B cell (primary cell): ENCODE measurements at regions not wholly inside any gene's neighbourhood (a gene's known extent, or its start where the extent isn't known, plus 50 kb on each side); places are given as distances from the start of the nearest gene placed in this dataset.

Experiments used
- ATAC-seq: fragments of 200-7000 bp; cut with Tn5 transposase; one replicate; pipeline ENCODE4 v1.10.0; 2021; ENCODE audit warnings: low read depth, mild to moderate bottlenecking, moderate number of reproducible peaks, moderate library complexity
- CTCF ChIA-PET: fragments of 350-600 bp; sonication (Branson Sonifier 250); formaldehyde crosslinking; loops from one replicate; lab custom pipeline; 2021; ENCODE audit warnings: antibody characterized with exemption, inconsistent platforms; lab: Charles Lee
- POLR2A ChIA-PET: fragments of 350-600 bp; sonication (Branson Sonifier 250); formaldehyde crosslinking; loops from one replicate; lab custom pipeline; 2021; ENCODE audit warnings: antibody characterized with exemption; lab: Charles Lee
- DNase-seq: peaks from one replicate; pipeline ENCODE4 v3.0.0; 2013
- H2AFZ ChIP-seq: 2 replicates; pipeline ENCODE4 v1.6.1; 2012; ENCODE audit warnings: mild to moderate bottlenecking, low read depth, low read length; ENCODE audit not compliant: insufficient read depth, poor library complexity, severe bottlenecking
- H3K27ac ChIP-seq, 2 donors: 1 replicate in 1 of 2; 2 replicates in 1 of 2; pipeline ENCODE4 v1.5.1; 2012 to 2013; ENCODE audit warnings: low read length in 2 of 2, mild to moderate bottlenecking in 2 of 2, moderate library complexity in 1 of 2
- H3K27me3 ChIP-seq, 4 experiments: fragments of 200-600 bp in 1 of 4; sonication (generic) in 1 of 4; replicated peaks in 1 of 4; 1 replicate in 2 of 4; 2 replicates in 2 of 4; pipeline versions ENCODE4 v1.6.1 to v1.7.0; 2013 to 2016; ENCODE audit warnings: low read length in 3 of 4, mild to moderate bottlenecking in 2 of 4, mixed read lengths in 1 of 4, moderate library complexity in 1 of 4; ENCODE audit not compliant: insufficient read depth in 4 of 4, control insufficient read depth in 3 of 4; ENCODE audit errors: control extremely low read depth in 1 of 4
- H3K36me3 ChIP-seq, 2 experiments: replicated peaks in 1 of 2; 1 replicate in 1 of 2; 2 replicates in 1 of 2; pipeline versions ENCODE4 v1.6.1 to v1.7.1; 2013; ENCODE audit warnings: low read length in 1 of 2; ENCODE audit not compliant: insufficient read depth in 2 of 2, control insufficient read depth in 1 of 2; ENCODE audit errors: control extremely low read depth in 1 of 2, extremely low read depth in 1 of 2
- H3K4me1 ChIP-seq, 2 donors: fragments of 200-600 bp in 1 of 2; sonication (generic) in 1 of 2; 1 replicate in 1 of 2; 2 replicates in 1 of 2; pipeline versions ENCODE4 v1.5.1 to v1.6.1; 2013 to 2017; ENCODE audit warnings: low read length in 2 of 2; ENCODE audit not compliant: control insufficient read depth in 2 of 2, insufficient read depth in 2 of 2
- H3K4me2 ChIP-seq: replicated peaks from 2 replicates; pipeline ENCODE3; 2012; ENCODE audit warnings: mild to moderate bottlenecking, low read depth, low read length; ENCODE audit not compliant: poor library complexity, severe bottlenecking
- H3K4me3 ChIP-seq, 5 experiments: fragments of 200-600 bp in 1 of 5; sonication (generic) in 1 of 5; 1 replicate in 3 of 5; 2 replicates in 2 of 5; pipeline versions ENCODE4 v1.5.1 to v1.7.0; 2011 to 2016; ENCODE audit warnings: low read length in 4 of 5, mild to moderate bottlenecking in 4 of 5, low read depth in 2 of 5, control low read depth in 1 of 5, moderate library complexity in 1 of 5; ENCODE audit not compliant: insufficient read depth in 1 of 5; ENCODE audit errors: control extremely low read depth in 1 of 5, extremely low read depth in 1 of 5
- H3K79me2 ChIP-seq: fragments of 200-600 bp; sonication (generic); one replicate; pipeline ENCODE4 v1.6.0; 2016; ENCODE audit warnings: low read length; ENCODE audit not compliant: control insufficient read depth, insufficient read depth
- H3K9ac ChIP-seq: fragments of 200-600 bp; sonication (generic); 2 replicates; pipeline ENCODE4 v1.6.1; 2017; ENCODE audit warnings: mild to moderate bottlenecking, low read length, moderate library complexity
- H3K9me3 ChIP-seq, 3 donors: one replicate each; pipeline versions ENCODE4 v1.6.1 to v1.7.1; 2013; ENCODE audit warnings: low read length in 2 of 3; ENCODE audit not compliant: control insufficient read depth in 2 of 3, insufficient read depth in 1 of 3; ENCODE audit errors: control extremely low read depth in 1 of 3
- H4K20me1 ChIP-seq: 2 replicates; pipeline ENCODE4 v1.6.0; 2012; ENCODE audit warnings: mild to moderate bottlenecking, low read length; ENCODE audit not compliant: insufficient read depth, control insufficient read depth, poor library complexity, severe bottlenecking
- H3K27ac Mint-ChIP-seq: one replicate; pipeline ENCODE4 v1.8.0; 2021; ENCODE audit warnings: mixed read lengths
- H3K27me3 Mint-ChIP-seq: one replicate; pipeline ENCODE4 v1.8.0; 2021; ENCODE audit warnings: mixed read lengths
- H3K4me1 Mint-ChIP-seq: one replicate; pipeline ENCODE4 v1.8.0; 2021; ENCODE audit warnings: mixed read lengths
- H3K4me3 Mint-ChIP-seq: one replicate; pipeline ENCODE4 v1.8.0; 2021; ENCODE audit warnings: mixed read lengths
- H3K9me3 Mint-ChIP-seq: one replicate; pipeline ENCODE4 v1.8.0; 2022; ENCODE audit warnings: mixed read lengths; ENCODE audit not compliant: insufficient read depth
- EZH2 ChIP-seq: IDR thresholded peaks from 2 replicates; pipeline ENCODE4 v1.6.1; 2012; ENCODE audit warnings: borderline replicate concordance, low read depth, mild to moderate bottlenecking, moderate library complexity, low read length; ENCODE audit not compliant: insufficient read depth, poor library complexity, severe bottlenecking
- WGBS: methylation state at CpG from one replicate; pipeline ENCODE4 v1.1.5; 2013; ENCODE audit warnings: missing lambda C conversion rate; ENCODE audit not compliant: insufficient coverage; 5-methylcytosine and 5-hydroxymethylcytosine counted together
- intact Hi-C: fragments of 100-400 bp; cut with micrococcal nuclease; formaldehyde crosslinking; loops from one replicate; pipeline ENCODE4 v1.10.0; 2022
- TF ChIP-seq, protein P1 (sequence below): fragments of 200-600 bp; IDR thresholded peaks from one replicate; pipeline ENCODE4 v1.8.0; 2022; ENCODE audit warnings: antibody characterized with exemption, mild to moderate bottlenecking

DNA sequence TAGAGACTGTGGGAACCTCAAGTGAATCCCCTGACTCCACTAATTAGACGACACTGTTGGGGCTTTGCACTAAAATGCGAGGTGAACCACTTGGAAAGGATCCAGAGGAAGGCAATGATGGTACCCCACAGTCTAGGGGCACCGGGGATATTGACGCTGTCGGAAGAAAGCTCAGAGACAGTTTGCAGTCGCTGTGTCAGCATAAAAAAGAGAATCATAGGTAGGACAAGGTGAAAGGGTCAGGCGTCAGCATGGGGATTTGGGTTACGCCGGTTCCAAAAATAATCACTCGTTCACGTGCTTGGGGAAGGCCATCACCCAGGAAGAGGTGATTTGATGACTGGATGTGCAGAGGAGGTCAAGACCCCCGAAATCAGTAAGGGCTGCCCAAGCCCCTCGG, 598.0 kb upstream of the NOX3 start:
- no peaks in the 10 kb centered on the region for H3K9me3 ChIP-seq
- POLR2A ChIA-PET, result no interaction called here
- ATAC-seq, result no peak
- CTCF ChIA-PET, result no interaction called here
- Mint-ChIP-seq H3K27me3 (peaks cover 4% of the 10 kb centered on the region), H3K4me1 (no peaks in the 10 kb centered on the region), H3K4me3 (no peak overlapping the region), H3K27ac (no peak overlapping the region), H3K9me3 (no peaks in the 10 kb centered on the region)
- H3K4me2 ChIP-seq, result no peak overlapping the region
- H4K20me1 ChIP-seq, result no peaks in the 10 kb centered on the region
- no peaks in the 10 kb centered on the region for H3K79me2 ChIP-seq
- no peaks in the 10 kb centered on the region for H3K4me1 ChIP-seq
- H3K27me3 ChIP-seq, result no peaks in the 10 kb centered on the region
- no peak overlapping the region for H2AFZ ChIP-seq
- no peak for DNase-seq
- no peak overlapping the region for H3K9ac ChIP-seq
- no peak for TF ChIP-seq EZH2
- TF ChIP-seq, protein P1, sequence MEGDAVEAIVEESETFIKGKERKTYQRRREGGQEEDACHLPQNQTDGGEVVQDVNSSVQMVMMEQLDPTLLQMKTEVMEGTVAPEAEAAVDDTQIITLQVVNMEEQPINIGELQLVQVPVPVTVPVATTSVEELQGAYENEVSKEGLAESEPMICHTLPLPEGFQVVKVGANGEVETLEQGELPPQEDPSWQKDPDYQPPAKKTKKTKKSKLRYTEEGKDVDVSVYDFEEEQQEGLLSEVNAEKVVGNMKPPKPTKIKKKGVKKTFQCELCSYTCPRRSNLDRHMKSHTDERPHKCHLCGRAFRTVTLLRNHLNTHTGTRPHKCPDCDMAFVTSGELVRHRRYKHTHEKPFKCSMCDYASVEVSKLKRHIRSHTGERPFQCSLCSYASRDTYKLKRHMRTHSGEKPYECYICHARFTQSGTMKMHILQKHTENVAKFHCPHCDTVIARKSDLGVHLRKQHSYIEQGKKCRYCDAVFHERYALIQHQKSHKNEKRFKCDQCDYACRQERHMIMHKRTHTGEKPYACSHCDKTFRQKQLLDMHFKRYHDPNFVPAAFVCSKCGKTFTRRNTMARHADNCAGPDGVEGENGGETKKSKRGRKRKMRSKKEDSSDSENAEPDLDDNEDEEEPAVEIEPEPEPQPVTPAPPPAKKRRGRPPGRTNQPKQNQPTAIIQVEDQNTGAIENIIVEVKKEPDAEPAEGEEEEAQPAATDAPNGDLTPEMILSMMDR, result no peak
- intact Hi-C loops, result no loop called here
- H3K36me3 ChIP-seq, result no peaks in the 10 kb centered on the region
- 98% methylated on average over 7 of the region's 13 CpGs for WGBS
- no peak overlapping the region for H3K4me3 ChIP-seq
- no peak overlapping the region for H3K27ac ChIP-seq

DNA sequence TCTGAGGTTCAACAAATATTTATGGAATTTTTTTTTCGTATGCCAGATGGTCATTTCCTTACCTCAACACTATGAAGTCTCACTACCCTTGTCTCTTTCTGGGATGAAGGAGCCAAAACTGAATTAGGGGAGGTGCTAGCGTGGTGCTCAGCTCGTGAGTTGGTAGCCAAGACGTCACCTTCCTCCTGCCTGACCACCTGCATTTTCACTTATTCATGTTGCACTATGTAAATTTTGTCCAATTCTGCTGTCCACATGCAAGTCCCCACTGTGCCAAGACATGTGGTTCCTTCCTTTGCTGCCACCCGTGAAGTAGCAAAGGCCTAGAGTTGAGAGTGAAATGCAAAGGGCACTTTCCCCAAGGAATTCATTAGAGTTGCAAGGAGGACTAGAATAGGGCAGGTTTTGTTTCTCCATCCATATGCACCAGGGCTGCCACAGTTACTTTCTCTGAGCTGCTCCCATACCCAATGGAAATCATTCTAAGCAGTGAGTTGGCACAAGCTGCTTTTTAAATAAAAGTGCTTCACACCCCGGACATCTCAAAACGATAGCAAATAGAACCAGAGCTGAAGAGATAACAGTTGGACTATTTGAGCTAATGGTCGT, 591.3 kb upstream of the NOX3 start:
- Mint-ChIP-seq H3K27me3 (no peaks in the 10 kb centered on the region), H3K27ac (no peak overlapping the region), H3K4me3 (no peak overlapping the region), H3K4me1 (no peaks in the 10 kb centered on the region), H3K9me3 (peaks cover 4% of the 10 kb centered on the region)
- POLR2A ChIA-PET, result no interaction called here
- DNase-seq (no peak), ATAC-seq (no peak)
- intact Hi-C loops, result no loop called here
- Histone ChIP-seq H3K27me3 (no peaks in the 10 kb centered on the region), H3K79me2 (no peaks in the 10 kb centered on the region), H3K36me3 (no peaks in the 10 kb centered on the region), H3K27ac (no peak overlapping the region), H3K4me2 (no peak overlapping the region), H3K4me3 (no peak overlapping the region), H2AFZ (no peak overlapping the region), H3K9me3 (no peaks in the 10 kb centered on the region), H4K20me1 (no peaks in the 10 kb centered on the region), H3K4me1 (no peaks in the 10 kb centered on the region), H3K9ac (no peak overlapping the region)
- WGBS, result 100% methylated on average over 4 of the region's 8 CpGs
- TF ChIP-seq EZH2, result no peak
- TF ChIP-seq, protein P1, result no peak
- CTCF ChIA-PET, result no interaction called here
